Tibial nerve (tissue), 4 donors: ENCODE measurements at regions not wholly inside any gene's neighbourhood (a gene's known extent, or its start where the extent isn't known, plus 50 kb on each side); places are given as distances from the start of the nearest gene placed in this dataset.

Source experiments
- DNase-seq, 2 donors: peaks; one replicate each; pipeline ENCODE4 v3.0.0-alpha.2; 2019; ENCODE audit warnings: low spot score in 2 of 2
- H3K27ac ChIP-seq, 4 donors: fragments of 200-600 bp; sonication (generic) in 3 of 4; one replicate each; pipeline ENCODE4 v1.5.1; 2017 to 2019; ENCODE audit warnings: mild to moderate bottlenecking in 1 of 4
- H3K27me3 ChIP-seq, 2 donors: fragments of 200-600 bp; sonication (generic) in 1 of 2; one replicate each; pipeline versions ENCODE4 v1.5.1 to v1.6.0; 2017 to 2019
- H3K36me3 ChIP-seq, 3 donors: fragments of 200-600 bp; sonication (generic); one replicate each; pipeline ENCODE4 v1.5.1; 2018 to 2019
- H3K4me1 ChIP-seq, 4 donors: fragments of 200-600 bp; sonication (generic) in 3 of 4; one replicate each; pipeline ENCODE4 v1.5.1; 2017 to 2019
- H3K4me3 ChIP-seq, 4 donors: fragments of 200-600 bp; sonication (generic) in 3 of 4; one replicate each; pipeline ENCODE4 v1.5.1; 2017 to 2019; ENCODE audit warnings: mild to moderate bottlenecking in 1 of 4, moderate library complexity in 1 of 4
- H3K9me3 ChIP-seq, 4 donors: fragments of 200-600 bp; sonication (generic) in 3 of 4; one replicate each; pipeline ENCODE4 v1.5.1; 2017 to 2019
- CTCF ChIP-seq, 5 experiments: fragments of 200-600 bp in 3 of 5; fragments of 450-650 bp in 2 of 5; sonication (generic) in 3 of 5; IDR thresholded peaks; one replicate each; pipeline ENCODE4 v1.5.1; 2016 to 2019; ENCODE audit warnings: antibody characterized with exemption in 5 of 5, mild to moderate bottlenecking in 3 of 5, moderate library complexity in 2 of 5
- EP300 ChIP-seq, 2 donors: sonication (generic); formaldehyde crosslinking; IDR thresholded peaks; one replicate each; pipeline ENCODE4 v1.6.1; 2017; ENCODE audit warnings: antibody characterized with exemption in 2 of 2, mild to moderate bottlenecking in 1 of 2
- POLR2A ChIP-seq, 2 donors: fragments of 450-650 bp; IDR thresholded peaks; one replicate each; pipeline ENCODE4 v1.6.1; 2017; ENCODE audit warnings: antibody characterized with exemption in 2 of 2, mild to moderate bottlenecking in 2 of 2, moderate library complexity in 2 of 2
- WGBS, 2 donors: methylation state at CpG; one replicate each; pipeline ENCODE4 v1.1.5; 2018; 5-methylcytosine and 5-hydroxymethylcytosine counted together

- Histone ChIP-seq H3K9me3 (no peaks in the 10 kb centered on the region), H3K27me3 (no peaks in the 10 kb centered on the region), H3K36me3 (no peaks in the 10 kb centered on the region), H3K4me1 (no peaks in the 10 kb centered on the region), H3K27ac (no peak overlapping the region), H3K4me3 (no peak overlapping the region)
- 90 to 93% methylated on average over 8 of the region's 8 CpGs for WGBS, 2 donors
- DNase-seq, result no peak
- TF ChIP-seq EP300 (IDR thresholded peaks at IDR 0.05), result no peak
- no peak for TF ChIP-seq CTCF (IDR thresholded peaks at IDR 0.05)
- no peak for TF ChIP-seq POLR2A (IDR thresholded peaks at IDR 0.05)
Measured at GRCh38 chr15:26020871-26021270, 157.7 kb upstream of the ATP10A start.

GRCh38 chr15:26017665-26018064 is 154.5 kb upstream of the ATP10A start:
- TF ChIP-seq EP300 (IDR thresholded peaks at IDR 0.05) (no peak), CTCF (IDR thresholded peaks at IDR 0.05) (no peak), POLR2A (IDR thresholded peaks at IDR 0.05) (no peak)
- WGBS, 2 donors, result 94 to 95% methylated on average over 7 of the region's 7 CpGs
- H3K36me3 ChIP-seq, result no peaks in the 10 kb centered on the region
- no peaks in the 10 kb centered on the region for H3K4me1 ChIP-seq
- no peak for DNase-seq
- no peaks in the 10 kb centered on the region for H3K9me3 ChIP-seq
- H3K27me3 ChIP-seq, result no peaks in the 10 kb centered on the region
- no peak overlapping the region for H3K4me3 ChIP-seq
- no peak overlapping the region for H3K27ac ChIP-seq

- WGBS, 2 donors, result 70 to 71% methylated on average over 11 of the region's 11 CpGs
- Histone ChIP-seq H3K27ac (no peak overlapping the region), H3K4me3 (no peak overlapping the region), H3K36me3 (no peaks in the 10 kb centered on the region), H3K9me3 (peaks cover 0 to 4% (median 0%) of the 10 kb centered on the region in 4 donors), H3K4me1 (no peaks in the 10 kb centered on the region), H3K27me3 (no peaks in the 10 kb centered on the region)
- no peak for DNase-seq
- no peak for TF ChIP-seq EP300 (IDR thresholded peaks at IDR 0.05)
- no peak for TF ChIP-seq POLR2A (IDR thresholded peaks at IDR 0.05)
- no peak for TF ChIP-seq CTCF (IDR thresholded peaks at IDR 0.05)
Measured at GRCh38 chr15:26015516-26016075, 152.5 kb upstream of the ATP10A start.

DNA sequence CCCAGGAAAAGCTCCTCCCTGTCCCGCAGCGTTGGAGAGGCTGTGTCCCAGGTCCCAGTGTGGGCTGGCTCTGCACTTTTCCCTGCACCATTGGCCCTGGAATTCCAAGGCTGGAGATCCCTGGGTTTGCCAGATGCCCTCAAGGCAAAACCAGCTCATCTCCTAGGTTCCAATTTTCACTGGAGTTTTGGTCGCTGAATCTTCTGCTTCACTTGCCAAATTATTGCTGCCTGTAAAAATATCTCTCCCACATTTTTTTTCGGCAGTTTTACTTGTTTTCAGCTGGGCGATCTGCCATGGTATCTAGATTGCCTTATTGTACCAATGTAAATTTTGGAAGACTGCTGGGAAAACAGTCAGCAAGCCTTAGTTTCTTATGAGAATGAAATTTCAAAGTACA is 150.9 kb upstream of the ATP10A start:
- H3K36me3 ChIP-seq, result no peaks in the 10 kb centered on the region
- H3K9me3 ChIP-seq, result peaks cover 0 to 8% (median 0%) of the 10 kb centered on the region in 4 donors
- no peak overlapping the region for H3K27ac ChIP-seq
- 63 to 70% methylated on average over 5 of the region's 5 CpGs for WGBS, 2 donors
- no peaks in the 10 kb centered on the region for H3K27me3 ChIP-seq
- no peak for DNase-seq
- H3K4me1 ChIP-seq, result no peaks in the 10 kb centered on the region
- TF ChIP-seq CTCF (IDR thresholded peaks at IDR 0.05) (no peak), POLR2A (IDR thresholded peaks at IDR 0.05) (no peak), EP300 (IDR thresholded peaks at IDR 0.05) (no peak)
- H3K4me3 ChIP-seq, result no peak overlapping the region

GRCh38 chr15:26011916-26012315 is 148.8 kb upstream of the ATP10A start:
- no peak for TF ChIP-seq EP300 (IDR thresholded peaks at IDR 0.05)
- TF ChIP-seq CTCF (IDR thresholded peaks at IDR 0.05), result no peak
- TF ChIP-seq POLR2A (IDR thresholded peaks at IDR 0.05), result no peak
- H3K27me3 ChIP-seq, result no peaks in the 10 kb centered on the region
- peaks cover 0 to 8% (median 0%) of the 10 kb centered on the region in 4 donors for H3K9me3 ChIP-seq
- H3K4me1 ChIP-seq, result no peaks in the 10 kb centered on the region
- 75 to 80% methylated on average over 3 of the region's 3 CpGs for WGBS, 2 donors
- no peak overlapping the region for H3K27ac ChIP-seq
- H3K4me3 ChIP-seq, result no peak overlapping the region
- no peaks in the 10 kb centered on the region for H3K36me3 ChIP-seq
- DNase-seq, result no peak
